PC-3 (cell line): ENCODE measurements at regions not wholly inside any gene's neighbourhood (a gene's known extent, or its start where the extent isn't known, plus 50 kb on each side); places are given as distances from the start of the nearest gene placed in this dataset.

Source experiments
- ATAC-seq: fragments of 200-7000 bp; cut with Tn5 transposase; 2 replicates; pipeline ENCODE4 v1.9.1; 2020; ENCODE audit warnings: mild to moderate bottlenecking, moderate library complexity
- BruUV-seq: library from RNA; stranded (reverse); fragments of 400-500 nt; replicated peaks from 2 replicates; lab custom pipeline; 2021; lab: Mats Ljungman, UMichigan
- CTCF ChIA-PET: fragments of 300-600 bp; sonication (Branson Sonifier 250); formaldehyde crosslinking; loops from one replicate; lab custom pipeline; 2022; ENCODE audit warnings: antibody characterized with exemption; lab: Charles Lee
- POLR2A ChIA-PET: fragments of 300-600 bp; sonication (Branson Sonifier 250); formaldehyde crosslinking; loops from one replicate; lab custom pipeline; 2022; ENCODE audit warnings: antibody characterized with exemption; ENCODE audit not compliant: unreplicated experiment; lab: Charles Lee
- DNase-seq: peaks from one replicate; pipeline ENCODE4 v3.0.0-alpha.2; 2015
- H2AFZ ChIP-seq: fragments of 300-600 bp; sonication (generic); 2 replicates; pipeline ENCODE4 v1.6.0; 2016; ENCODE audit warnings: antibody characterized with exemption, low read length
- H3F3A ChIP-seq: fragments of 300-600 bp; sonication (generic); one replicate; pipeline ENCODE4 v1.6.0; 2017; ENCODE audit warnings: antibody characterized with exemption, low read length, control low read depth, mild to moderate bottlenecking; ENCODE audit not compliant: unreplicated experiment
- H3K27ac ChIP-seq: fragments of 300-600 bp; sonication (generic); 2 replicates; pipeline ENCODE4 v1.5.1; 2016; ENCODE audit warnings: mild to moderate bottlenecking, low read length
- H3K27me3 ChIP-seq: fragments of 300-600 bp; sonication (generic); 2 replicates; pipeline ENCODE4 v1.6.1; 2016; ENCODE audit warnings: low read length, mixed read lengths
- H3K36me3 ChIP-seq: fragments of 300-600 bp; sonication (generic); 2 replicates; pipeline ENCODE4 v1.6.1; 2016; ENCODE audit warnings: low read depth, mixed run types, low read length, mixed read lengths
- H3K4me1 ChIP-seq: fragments of 300-600 bp; sonication (generic); 2 replicates; pipeline ENCODE4 v1.5.1; 2016; ENCODE audit warnings: low read length; ENCODE audit not compliant: insufficient read depth
- H3K4me2 ChIP-seq: fragments of 300-600 bp; sonication (generic); 2 replicates; pipeline ENCODE4 v1.6.0; 2016; ENCODE audit warnings: low read length
- H3K4me3 ChIP-seq: fragments of 300-600 bp; sonication (generic); 2 replicates; pipeline ENCODE4 v1.5.1; 2016; ENCODE audit warnings: mild to moderate bottlenecking, low read length, mixed read lengths
- H3K79me2 ChIP-seq: fragments of 300-600 bp; sonication (generic); 2 replicates; pipeline ENCODE4 v1.6.1; 2017; ENCODE audit warnings: low read length, mixed read lengths
- H3K9ac ChIP-seq: fragments of 300-600 bp; sonication (generic); 2 replicates; pipeline ENCODE4 v1.6.0; 2016; ENCODE audit warnings: mild to moderate bottlenecking, low read length
- H3K9me2 ChIP-seq: fragments of 300-600 bp; sonication (generic); replicated peaks from 2 replicates; pipeline ENCODE4 v1.6.1; 2016; ENCODE audit warnings: mixed run types, low read length, mixed read lengths
- H3K9me3 ChIP-seq: fragments of 300-600 bp; sonication (generic); 2 replicates; pipeline ENCODE4 v1.6.1; 2016; ENCODE audit warnings: low read length, mixed read lengths
- H4K20me1 ChIP-seq: fragments of 300-600 bp; sonication (generic); 2 replicates; pipeline ENCODE4 v1.6.1; 2016; ENCODE audit warnings: low read length, mixed read lengths
- EZH2 ChIP-seq: fragments of 300-600 bp; sonication (generic); IDR thresholded peaks from one replicate; pipeline ENCODE4 v1.6.1; 2017; ENCODE audit warnings: antibody characterized with exemption, mild to moderate bottlenecking, low read length; ENCODE audit not compliant: unreplicated experiment
- EZH2phosphoT487 ChIP-seq: fragments of 300-600 bp; sonication (generic); IDR thresholded peaks from 2 replicates; pipeline ENCODE4 v1.6.1; 2018; ENCODE audit warnings: mild to moderate bottlenecking, antibody characterized with exemption, low read length, borderline replicate concordance
- intact Hi-C: fragments of 100-400 bp; cut with micrococcal nuclease; formaldehyde crosslinking; loops from 2 replicates; pipeline ENCODE4 v1.9.0; 2023
- TF ChIP-seq, protein P1 (sequence below): fragments of 300-600 bp; sonication (generic); conservative IDR thresholded peaks from 2 replicates; pipeline ENCODE4 v1.5.1; 2017; ENCODE audit warnings: antibody characterized with exemption, low read depth, mild to moderate bottlenecking, low read length

DNA sequence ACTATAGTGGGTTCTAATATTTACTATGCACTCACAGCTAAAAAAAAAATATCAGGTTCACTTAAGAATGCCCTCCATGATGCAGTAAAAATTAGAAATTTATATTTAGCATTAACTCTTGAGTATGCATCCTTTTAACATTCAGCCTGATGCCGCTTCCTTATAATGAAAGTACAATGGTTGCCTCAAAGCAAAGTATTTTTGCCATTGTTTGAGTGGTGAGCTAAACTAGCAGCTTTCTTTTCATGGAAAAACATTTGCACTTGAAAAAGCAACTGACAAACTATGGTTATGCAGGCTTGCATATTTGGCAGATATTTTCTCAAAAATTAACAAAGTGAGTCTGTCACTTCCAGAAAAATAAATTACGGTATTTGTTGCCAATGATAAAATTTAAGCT lies 188.6 kb downstream of the SLC6A15 start:
- DNase-seq, result no peak
- BruUV-seq, result no TSS peak
- no peak overlapping the region for H2AFZ ChIP-seq
- POLR2A ChIA-PET, result no interaction called here
- no peak overlapping the region for H3K4me3 ChIP-seq
- H3F3A ChIP-seq, result no peaks in the 10 kb centered on the region
- no peaks in the 10 kb centered on the region for H3K27me3 ChIP-seq
- TF ChIP-seq EZH2phosphoT487, result no peak
- H3K4me1 ChIP-seq, result 0 out of 2 replicates have a peak, but pooled peaks cover 9% of the 10 kb centered on the region
- H3K9ac ChIP-seq, result no peak overlapping the region
- H3K79me2 ChIP-seq, result no peaks in the 10 kb centered on the region
- H3K9me2 ChIP-seq, result no peaks in the 10 kb centered on the region
- no peak overlapping the region for H3K27ac ChIP-seq
- ATAC-seq, result no peak
- no peaks in the 10 kb centered on the region for H3K36me3 ChIP-seq
- no peaks in the 10 kb centered on the region for H3K9me3 ChIP-seq
- CTCF ChIA-PET, result no interaction called here
- intact Hi-C loops, result no loop called here
- H3K4me2 ChIP-seq, result no peak overlapping the region
- H4K20me1 ChIP-seq, result no peaks in the 10 kb centered on the region

DNA sequence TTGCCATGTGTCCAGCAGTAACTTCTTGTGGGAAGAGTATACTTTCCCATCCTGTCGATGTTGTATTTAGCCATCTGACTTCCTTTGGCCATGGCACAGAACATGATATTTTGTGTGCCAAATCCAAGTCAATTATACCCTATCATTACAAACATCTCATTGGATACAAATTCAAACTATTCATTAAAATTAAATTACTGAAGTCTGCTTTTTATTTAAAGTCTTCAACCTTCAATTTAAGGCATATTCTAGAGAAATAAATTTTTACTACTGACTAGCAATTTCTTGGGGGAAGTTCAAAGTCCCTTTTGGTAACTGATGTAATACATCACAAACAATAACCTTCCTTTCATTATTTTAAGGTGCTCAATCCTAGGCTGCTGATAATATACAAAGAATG lies 192.6 kb downstream of the SLC6A15 start:
- ATAC-seq (no peak), DNase-seq (no peak)
- CTCF ChIA-PET, result no interaction called here
- H3K27ac ChIP-seq, result no peak overlapping the region
- H3K4me3 ChIP-seq, result no peak overlapping the region
- H3F3A ChIP-seq, result no peaks in the 10 kb centered on the region
- no peaks in the 10 kb centered on the region for H3K4me1 ChIP-seq
- H4K20me1 ChIP-seq, result no peaks in the 10 kb centered on the region
- BruUV-seq, result no TSS peak
- TF ChIP-seq EZH2, result no peak
- TF ChIP-seq EZH2phosphoT487, result no peak
- TF ChIP-seq, protein P1, sequence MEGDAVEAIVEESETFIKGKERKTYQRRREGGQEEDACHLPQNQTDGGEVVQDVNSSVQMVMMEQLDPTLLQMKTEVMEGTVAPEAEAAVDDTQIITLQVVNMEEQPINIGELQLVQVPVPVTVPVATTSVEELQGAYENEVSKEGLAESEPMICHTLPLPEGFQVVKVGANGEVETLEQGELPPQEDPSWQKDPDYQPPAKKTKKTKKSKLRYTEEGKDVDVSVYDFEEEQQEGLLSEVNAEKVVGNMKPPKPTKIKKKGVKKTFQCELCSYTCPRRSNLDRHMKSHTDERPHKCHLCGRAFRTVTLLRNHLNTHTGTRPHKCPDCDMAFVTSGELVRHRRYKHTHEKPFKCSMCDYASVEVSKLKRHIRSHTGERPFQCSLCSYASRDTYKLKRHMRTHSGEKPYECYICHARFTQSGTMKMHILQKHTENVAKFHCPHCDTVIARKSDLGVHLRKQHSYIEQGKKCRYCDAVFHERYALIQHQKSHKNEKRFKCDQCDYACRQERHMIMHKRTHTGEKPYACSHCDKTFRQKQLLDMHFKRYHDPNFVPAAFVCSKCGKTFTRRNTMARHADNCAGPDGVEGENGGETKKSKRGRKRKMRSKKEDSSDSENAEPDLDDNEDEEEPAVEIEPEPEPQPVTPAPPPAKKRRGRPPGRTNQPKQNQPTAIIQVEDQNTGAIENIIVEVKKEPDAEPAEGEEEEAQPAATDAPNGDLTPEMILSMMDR, result no peak
- H3K9ac ChIP-seq, result no peak overlapping the region
- no peak overlapping the region for H2AFZ ChIP-seq
- H3K79me2 ChIP-seq, result no peaks in the 10 kb centered on the region
- H3K9me3 ChIP-seq, result no peaks in the 10 kb centered on the region
- no peaks in the 10 kb centered on the region for H3K27me3 ChIP-seq
- POLR2A ChIA-PET, result no interaction called here
- no peak overlapping the region for H3K4me2 ChIP-seq
- no peaks in the 10 kb centered on the region for H3K9me2 ChIP-seq
- H3K36me3 ChIP-seq, result no peaks in the 10 kb centered on the region
- intact Hi-C loops, result no loop called here

DNA sequence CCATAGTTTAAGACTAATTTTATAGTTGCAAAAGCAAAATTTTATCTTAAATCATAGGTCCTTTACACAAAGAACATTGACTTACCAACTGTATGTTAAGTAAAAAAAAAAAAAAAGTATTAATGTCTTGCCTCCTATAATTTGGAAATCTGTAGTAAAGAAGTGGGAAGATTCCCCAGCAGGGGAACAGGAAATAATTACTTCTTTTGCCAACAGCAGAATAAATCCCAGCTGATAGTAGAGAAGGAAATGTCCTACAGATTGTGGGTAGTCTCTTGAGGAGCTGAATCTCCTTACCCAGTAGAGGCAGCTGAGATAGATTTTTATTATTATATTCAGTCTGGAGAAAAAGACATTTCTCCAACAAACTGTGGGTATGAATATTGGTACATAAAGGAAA lies 193.7 kb downstream of the SLC6A15 start:
- H3K4me2 ChIP-seq, result no peak overlapping the region
- no peaks in the 10 kb centered on the region for H3K79me2 ChIP-seq
- DNase-seq (no peak), ATAC-seq (no peak)
- no peaks in the 10 kb centered on the region for H3K36me3 ChIP-seq
- ChIA-PET POLR2A (no interaction called here), CTCF (no interaction called here)
- no peaks in the 10 kb centered on the region for H3K9me2 ChIP-seq
- no peak overlapping the region for H3K9ac ChIP-seq
- no peaks in the 10 kb centered on the region for H3F3A ChIP-seq
- TF ChIP-seq, protein P1, result no peak
- TF ChIP-seq EZH2phosphoT487, result no peak
- no peak for TF ChIP-seq EZH2
- BruUV-seq, result no TSS peak
- no peaks in the 10 kb centered on the region for H3K4me1 ChIP-seq
- no peaks in the 10 kb centered on the region for H4K20me1 ChIP-seq
- intact Hi-C loops, result no loop called here
- H3K27me3 ChIP-seq, result no peaks in the 10 kb centered on the region
- no peaks in the 10 kb centered on the region for H3K9me3 ChIP-seq
- H2AFZ ChIP-seq, result no peak overlapping the region
- H3K27ac ChIP-seq, result no peak overlapping the region
- H3K4me3 ChIP-seq, result no peak overlapping the region
